Muscle of arm (tissue), 1 donor: ENCODE measurements at regions not wholly inside any gene's neighbourhood (a gene's known extent, or its start where the extent isn't known, plus 50 kb on each side); places are given as distances from the start of the nearest gene placed in this dataset.
A peak's percentile ranks its signal among the peaks of the same experiment; 100 is the strongest.

ENCODE experiments used
- DNase-seq: peaks from one replicate; pipeline ENCODE4 v3.0.0-alpha.2; 2013

- no peak for DNase-seq
These were observed 108.6 kb upstream of the FLRT2 start for GRCh38 chr14:85421186-85421877.

- DNase-seq: no peak
These were observed 106.1 kb upstream of the FLRT2 start for GRCh38 chr14:85423889-85424288.

- DNase-seq: no peak
These were observed 104.4 kb upstream of the FLRT2 start for GRCh38 chr14:85425507-85425906.

GRCh38 chr14:85426068-85426935 lies 103.6 kb upstream of the FLRT2 start:
- no peak for DNase-seq

- DNase-seq: no peak
These were observed 101.0 kb upstream of the FLRT2 start for GRCh38 chr14:85428926-85429325.

GRCh38 chr14:85437148-85437547 lies 92.8 kb upstream of the FLRT2 start:
- DNase-seq: no peak

- no peak for DNase-seq
These were observed 91.9 kb upstream of the FLRT2 start for GRCh38 chr14:85438001-85438400.

- peak; percentile 72 for DNase-seq
These were observed 91.4 kb upstream of the FLRT2 start for GRCh38 chr14:85438481-85438942.

- DNase-seq: no peak
These were observed 90.1 kb upstream of the FLRT2 start for GRCh38 chr14:85439696-85440328.

GRCh38 chr14:85441909-85442643 lies 87.9 kb upstream of the FLRT2 start:
- no peak for DNase-seq

GRCh38 chr14:85442996-85443395 lies 86.9 kb upstream of the FLRT2 start:
- no peak for DNase-seq

- DNase-seq: no peak
These were observed 85.3 kb upstream of the FLRT2 start for GRCh38 chr14:85444635-85445034.

- DNase-seq: no peak
These were observed 84.7 kb upstream of the FLRT2 start for GRCh38 chr14:85445151-85445795.

- DNase-seq: no peak
These were observed 82.1 kb upstream of the FLRT2 start for GRCh38 chr14:85447883-85448282.

- DNase-seq: peak; percentile 75
These were observed 78.5 kb upstream of the FLRT2 start for GRCh38 chr14:85451421-85451820.

- DNase-seq: no peak
These were observed 76.3 kb upstream of the FLRT2 start for GRCh38 chr14:85453401-85454225.

GRCh38 chr14:85454226-85454813 lies 75.6 kb upstream of the FLRT2 start:
- DNase-seq: no peak

GRCh38 chr14:85459361-85460000 lies 70.5 kb upstream of the FLRT2 start:
- DNase-seq: no peak

- no peak for DNase-seq
These were observed 68.4 kb upstream of the FLRT2 start for GRCh38 chr14:85461432-85462133.
